HFFc6 (cell line): ENCODE measurements at regions not wholly inside any gene's neighbourhood (a gene's known extent, or its start where the extent isn't known, plus 50 kb on each side); places are given as distances from the start of the nearest gene placed in this dataset.

ENCODE experiments used
- DNase-seq: peaks from one replicate; pipeline ENCODE4 v3.0.0-alpha.2; 2018
- H3K27ac Mint-ChIP-seq: 2 replicates; pipeline ENCODE4 v1.8.0; 2020; ENCODE audit warnings: mild to moderate bottlenecking, mixed read lengths
- H3K27me3 Mint-ChIP-seq: 2 replicates; pipeline ENCODE4 v1.8.0; 2021; ENCODE audit warnings: mild to moderate bottlenecking, moderate library complexity, mixed read lengths; ENCODE audit not compliant: insufficient read depth
- H3K36me3 Mint-ChIP-seq: 2 replicates; pipeline ENCODE4 v1.8.0; 2021; ENCODE audit warnings: low read depth, mixed read lengths
- H3K4me1 Mint-ChIP-seq: 2 replicates; pipeline ENCODE4 v1.8.0; 2020; ENCODE audit warnings: low read depth, mixed read lengths
- H3K4me3 Mint-ChIP-seq: 2 replicates; pipeline ENCODE4 v1.8.0; 2020; ENCODE audit warnings: mild to moderate bottlenecking, moderate library complexity, mixed read lengths
- H3K9me3 Mint-ChIP-seq: 2 replicates; pipeline ENCODE4 v1.8.0; 2020; ENCODE audit warnings: mild to moderate bottlenecking, mixed read lengths
- CTCF ChIP-seq: fragments of 200-600 bp; sonication (generic); IDR thresholded peaks from 2 replicates; pipeline ENCODE4 v1.5.0; 2021; ENCODE audit warnings: antibody characterized with exemption, mild to moderate bottlenecking

GRCh38 chr10:123326674-123327073 lies 172.5 kb downstream of the BUB3 start:
- no peak for TF ChIP-seq CTCF
- Mint-ChIP-seq H3K27ac (no peak overlapping the region), H3K27me3 (no peaks in the 10 kb centered on the region; the same call in 1 of the 2 replicates), H3K4me3 (no peak overlapping the region), H3K4me1 (no peaks in the 10 kb centered on the region), H3K9me3 (peaks cover 50% of the 10 kb centered on the region), H3K36me3 (no peaks in the 10 kb centered on the region)
- DNase-seq: no peak

GRCh38 chr10:123327450-123327849 lies 173.2 kb downstream of the BUB3 start:
- no peak overlapping the region for H3K27ac Mint-ChIP-seq
- no peak overlapping the region for H3K4me3 Mint-ChIP-seq
- no peak for DNase-seq
- peaks cover 54% of the 10 kb centered on the region for H3K9me3 Mint-ChIP-seq
- no peak for TF ChIP-seq CTCF
- H3K27me3 Mint-ChIP-seq: no peaks in the 10 kb centered on the region; the same call in 1 of the 2 replicates
- no peaks in the 10 kb centered on the region for H3K4me1 Mint-ChIP-seq
- H3K36me3 Mint-ChIP-seq: no peaks in the 10 kb centered on the region

DNA sequence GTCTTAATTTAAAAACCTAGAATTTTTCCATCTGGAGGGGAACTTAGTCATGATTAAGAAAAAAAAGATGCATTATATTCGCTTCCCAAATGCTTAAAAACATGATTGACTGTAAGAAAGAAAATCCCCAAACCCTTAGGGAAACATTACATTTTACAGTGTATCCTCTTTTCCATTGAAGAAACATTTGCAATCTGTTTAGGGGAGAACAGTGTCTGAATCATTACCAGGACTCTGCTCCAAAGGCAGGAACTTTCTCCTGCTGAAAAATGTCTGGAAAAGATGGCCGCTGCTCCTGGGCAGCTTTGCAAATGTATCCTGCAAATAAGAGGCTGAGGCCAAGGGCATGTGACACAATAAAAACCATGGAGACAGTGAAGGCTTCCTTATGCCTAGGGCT lies 173.7 kb downstream of the BUB3 start:
- no peak overlapping the region for H3K4me3 Mint-ChIP-seq
- DNase-seq: no peak
- TF ChIP-seq CTCF: no peak
- H3K27me3 Mint-ChIP-seq: no peaks in the 10 kb centered on the region; the same call in 1 of the 2 replicates
- no peak overlapping the region for H3K27ac Mint-ChIP-seq
- H3K4me1 Mint-ChIP-seq: no peaks in the 10 kb centered on the region
- H3K9me3 Mint-ChIP-seq: peaks cover 54% of the 10 kb centered on the region
- H3K36me3 Mint-ChIP-seq: no peaks in the 10 kb centered on the region

DNA sequence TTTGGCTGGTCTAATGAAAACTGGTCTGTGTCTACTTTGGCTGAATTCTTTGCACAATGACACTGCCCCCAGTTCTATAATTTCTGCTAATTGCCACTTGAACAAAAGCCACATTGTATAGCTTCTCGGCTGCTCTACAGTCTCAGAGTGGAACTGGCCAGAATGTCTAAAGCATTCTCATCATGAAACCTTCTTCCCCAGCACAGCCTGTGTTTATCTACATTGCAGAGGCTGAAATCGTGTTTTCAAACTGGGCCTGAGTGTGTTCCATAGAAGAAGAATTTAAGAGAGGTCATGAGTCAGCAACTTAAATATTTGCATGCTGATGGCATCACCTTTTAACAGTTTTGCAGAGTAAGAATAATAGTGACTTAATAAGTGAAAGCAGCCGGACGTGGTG lies 177.2 kb downstream of the BUB3 start:
- no peaks in the 10 kb centered on the region; the same call in 1 of the 2 replicates for H3K27me3 Mint-ChIP-seq
- no peak for DNase-seq
- H3K27ac Mint-ChIP-seq: no peak overlapping the region
- no peak for TF ChIP-seq CTCF
- peaks cover 50% of the 10 kb centered on the region for H3K9me3 Mint-ChIP-seq
- H3K36me3 Mint-ChIP-seq: no peaks in the 10 kb centered on the region
- H3K4me3 Mint-ChIP-seq: no peak overlapping the region
- no peaks in the 10 kb centered on the region for H3K4me1 Mint-ChIP-seq

- TF ChIP-seq CTCF: no peak
- Mint-ChIP-seq H3K36me3 (no peaks in the 10 kb centered on the region; the same call in 1 of the 2 replicates), H3K27me3 (no peaks in the 10 kb centered on the region), H3K9me3 (peaks cover 43% of the 10 kb centered on the region), H3K4me3 (no peak overlapping the region), H3K27ac (no peak overlapping the region), H3K4me1 (no peaks in the 10 kb centered on the region)
- DNase-seq: no peak
Observed at GRCh38 chr10:123346581-123346980, 192.4 kb downstream of the BUB3 start.
